AG04450 (cell line): ENCODE measurements at regions not wholly inside any gene's neighbourhood (a gene's known extent, or its start where the extent isn't known, plus 50 kb on each side); places are given as distances from the start of the nearest gene placed in this dataset.
A peak's percentile ranks its signal among the peaks of the same experiment; 100 is the strongest.

ENCODE experiments used
- CTCF ChIA-PET: fragments of 300-600, 350-600 bp; formaldehyde crosslinking; extraction: SDS; loops from one replicate; lab custom pipeline; 2022; ENCODE audit warnings: antibody characterized with exemption, inconsistent platforms; lab: Charles Lee
- POLR2A ChIA-PET: fragments of 350-600 bp; formaldehyde crosslinking; extraction: SDS; loops from one replicate; lab custom pipeline; 2021; ENCODE audit warnings: antibody characterized with exemption, inconsistent platforms; lab: Yijun Ruan, JAX
- DNase-seq: peaks from one replicate; pipeline ENCODE4 v3.0.0-alpha.2; 2011; ENCODE audit warnings: low read depth, low spot score
- H3K27ac ChIP-seq: one replicate; pipeline ENCODE4 v1.5.1; 2012; ENCODE audit warnings: low read depth, low read length, control low read depth
- H3K27me3 ChIP-seq: one replicate; pipeline ENCODE4 v1.6.0; 2012; ENCODE audit warnings: low read length; ENCODE audit not compliant: control insufficient read depth, insufficient read depth
- H3K4me3 ChIP-seq: 2 replicates; pipeline ENCODE4 v1.5.1; 2011; ENCODE audit warnings: mild to moderate bottlenecking, low read depth, low read length, control low read depth
- H3K9me3 ChIP-seq: 2 replicates; pipeline ENCODE4 v1.5.1; 2012; ENCODE audit warnings: low read length; ENCODE audit not compliant: control insufficient read depth, insufficient read depth
- CTCF ChIP-seq: IDR thresholded peaks from 2 replicates; pipeline ENCODE4 v1.5.1; 2011; ENCODE audit warnings: low read depth, low read length, control low read depth, inconsistent platforms

GRCh38 chr5:13552361-13552760 is 392.1 kb downstream of the DNAH5 start:
- POLR2A ChIA-PET, result no interaction called here
- TF ChIP-seq CTCF, result no peak

GRCh38 chr5:13551645-13552044 is 392.8 kb downstream of the DNAH5 start:
- DNase-seq, result no peak
- TF ChIP-seq CTCF, result no peak
- ChIA-PET POLR2A (no interaction called here), CTCF (no interaction called here)
- Histone ChIP-seq H3K27me3 (no peaks in the 10 kb centered on the region), H3K4me3 (no peak overlapping the region), H3K27ac (no peak overlapping the region), H3K9me3 (no peaks in the 10 kb centered on the region; the same call in 1 of the 2 replicates)

More at GRCh38 chr5:13552361-13552760, 392.1 kb downstream of the DNAH5 start:
- DNase-seq, result no peak
- Histone ChIP-seq H3K27ac (no peak overlapping the region), H3K4me3 (no peak overlapping the region), H3K27me3 (no peaks in the 10 kb centered on the region), H3K9me3 (no peaks in the 10 kb centered on the region; the same call in 1 of the 2 replicates)
- CTCF ChIA-PET, result no interaction called here

- H3K27ac ChIP-seq, result no peak overlapping the region
- ChIA-PET CTCF (interaction anchor here (1.3 kb wide), 1 partner anchor 61 kb away, joined by 3 read pairs; no protein-coding TSS in a partner anchor), POLR2A (no interaction called here)
- no peaks in the 10 kb centered on the region for H3K9me3 ChIP-seq
- no peaks in the 10 kb centered on the region for H3K27me3 ChIP-seq
- TF ChIP-seq CTCF, result no peak
- H3K4me3 ChIP-seq, result no peak overlapping the region
- DNase-seq, result no peak
These were observed 404.2 kb downstream of the DNAH5 start for GRCh38 chr5:13540168-13540750.

GRCh38 chr5:13536933-13537332 is 407.6 kb downstream of the DNAH5 start:
- ChIA-PET CTCF (no interaction called here), POLR2A (no interaction called here)
- H3K9me3 ChIP-seq, result no peaks in the 10 kb centered on the region
- peak overlapping the region; percentile 34 for H3K27ac ChIP-seq
- no peaks in the 10 kb centered on the region for H3K27me3 ChIP-seq
- peak; percentile 39 for DNase-seq
- no peak overlapping the region for H3K4me3 ChIP-seq
- TF ChIP-seq CTCF, result no peak

GRCh38 chr5:13533833-13534232 is 410.7 kb downstream of the DNAH5 start:
- DNase-seq, result no peak
- H3K9me3 ChIP-seq, result no peaks in the 10 kb centered on the region
- no peak for TF ChIP-seq CTCF
- CTCF ChIA-PET, result no interaction called here
- H3K4me3 ChIP-seq, result no peak overlapping the region
- H3K27ac ChIP-seq, result no peak overlapping the region
- peaks cover 7% of the 10 kb centered on the region for H3K27me3 ChIP-seq
- POLR2A ChIA-PET, result no interaction called here
